ENCODE measurements at regions not wholly inside any gene's neighbourhood (a gene's known extent, or its start where the extent isn't known, plus 50 kb on each side); places are given as distances from the start of the nearest gene placed in this dataset.

DNA sequence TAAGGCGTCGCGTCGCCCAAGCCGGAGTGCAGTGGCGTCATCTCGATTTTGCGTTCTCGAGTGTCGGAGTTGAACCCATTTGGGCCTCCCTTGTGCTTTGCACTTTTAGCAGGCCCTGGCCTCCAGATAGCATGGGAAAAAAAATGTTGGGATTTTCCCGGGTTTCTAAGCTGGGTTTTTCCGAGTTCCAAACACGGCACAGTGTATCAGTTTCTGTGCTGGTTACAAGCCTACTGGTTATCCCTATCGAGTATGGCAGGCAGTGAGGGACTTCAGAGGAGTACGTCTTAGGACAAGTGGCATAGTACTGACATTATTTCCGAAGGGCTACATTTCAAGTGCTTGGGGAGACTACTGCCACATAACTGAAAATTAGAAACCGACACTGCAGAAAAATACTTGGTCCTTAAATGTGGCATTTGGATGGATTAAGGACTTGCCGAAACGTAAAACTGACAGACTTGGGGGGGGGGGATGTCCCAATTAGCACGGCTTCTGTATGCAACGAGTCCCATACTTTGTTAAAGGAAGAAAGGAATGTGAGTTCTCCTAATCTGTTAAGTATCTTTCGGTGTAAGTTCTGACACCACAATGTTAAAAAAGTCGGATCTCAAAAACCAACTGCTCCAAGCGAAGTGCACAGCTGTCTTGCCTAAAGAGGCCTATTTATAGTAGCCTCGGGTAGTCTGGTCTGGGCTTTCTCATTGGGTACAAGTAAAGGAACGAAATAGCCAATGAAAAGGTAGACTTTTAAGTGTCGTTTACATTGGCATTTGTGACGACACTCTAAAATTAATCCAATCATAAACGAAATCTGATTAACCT lies 70.2 kb downstream of the HFE start:
- TF ChIP-seq, protein P1, sequence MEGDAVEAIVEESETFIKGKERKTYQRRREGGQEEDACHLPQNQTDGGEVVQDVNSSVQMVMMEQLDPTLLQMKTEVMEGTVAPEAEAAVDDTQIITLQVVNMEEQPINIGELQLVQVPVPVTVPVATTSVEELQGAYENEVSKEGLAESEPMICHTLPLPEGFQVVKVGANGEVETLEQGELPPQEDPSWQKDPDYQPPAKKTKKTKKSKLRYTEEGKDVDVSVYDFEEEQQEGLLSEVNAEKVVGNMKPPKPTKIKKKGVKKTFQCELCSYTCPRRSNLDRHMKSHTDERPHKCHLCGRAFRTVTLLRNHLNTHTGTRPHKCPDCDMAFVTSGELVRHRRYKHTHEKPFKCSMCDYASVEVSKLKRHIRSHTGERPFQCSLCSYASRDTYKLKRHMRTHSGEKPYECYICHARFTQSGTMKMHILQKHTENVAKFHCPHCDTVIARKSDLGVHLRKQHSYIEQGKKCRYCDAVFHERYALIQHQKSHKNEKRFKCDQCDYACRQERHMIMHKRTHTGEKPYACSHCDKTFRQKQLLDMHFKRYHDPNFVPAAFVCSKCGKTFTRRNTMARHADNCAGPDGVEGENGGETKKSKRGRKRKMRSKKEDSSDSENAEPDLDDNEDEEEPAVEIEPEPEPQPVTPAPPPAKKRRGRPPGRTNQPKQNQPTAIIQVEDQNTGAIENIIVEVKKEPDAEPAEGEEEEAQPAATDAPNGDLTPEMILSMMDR (conservative IDR thresholded peaks at IDR 0.05; ENCODE audit: low read depth in 2 of 2): no peak
- TF ChIP-seq REST (IDR thresholded peaks at IDR 0.05; ENCODE audit: unreplicated experiment) (no peak), ZNF331 (CRISPR knock-in tag; IDR thresholded peaks at IDR 0.05; ENCODE audit: low read depth) (no peak; the same call in none of the 2 replicates), EZH2 (IDR thresholded peaks at IDR 0.05; ENCODE audit: low read depth, unreplicated experiment) (no peak), EZH2phosphoT487 (IDR thresholded peaks at IDR 0.05; ENCODE audit: unreplicated experiment) (no peak), CREB1 (CRISPR knock-in tag; IDR thresholded peaks at IDR 0.05; ENCODE audit: low read depth) (peak; percentile 82), POLR2AphosphoS5 (IDR thresholded peaks at IDR 0.05; ENCODE audit: low read depth) (peak; percentile 87), JUNB (IDR thresholded peaks at IDR 0.05; ENCODE audit: unreplicated experiment) (no peak), STAT1 (IDR thresholded peaks at IDR 0.05; ENCODE audit: unreplicated experiment) (no peak)
- TF ChIP-seq, protein P2, sequence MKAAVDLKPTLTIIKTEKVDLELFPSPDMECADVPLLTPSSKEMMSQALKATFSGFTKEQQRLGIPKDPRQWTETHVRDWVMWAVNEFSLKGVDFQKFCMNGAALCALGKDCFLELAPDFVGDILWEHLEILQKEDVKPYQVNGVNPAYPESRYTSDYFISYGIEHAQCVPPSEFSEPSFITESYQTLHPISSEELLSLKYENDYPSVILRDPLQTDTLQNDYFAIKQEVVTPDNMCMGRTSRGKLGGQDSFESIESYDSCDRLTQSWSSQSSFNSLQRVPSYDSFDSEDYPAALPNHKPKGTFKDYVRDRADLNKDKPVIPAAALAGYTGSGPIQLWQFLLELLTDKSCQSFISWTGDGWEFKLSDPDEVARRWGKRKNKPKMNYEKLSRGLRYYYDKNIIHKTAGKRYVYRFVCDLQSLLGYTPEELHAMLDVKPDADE (IDR thresholded peaks at IDR 0.05): no peak
